PC-9 (cell line): ENCODE measurements at regions not wholly inside any gene's neighbourhood (a gene's known extent, or its start where the extent isn't known, plus 50 kb on each side); places are given as distances from the start of the nearest gene placed in this dataset.

Experiments
- BruUV-seq: library from RNA; stranded (reverse); fragments of 400-500 nt; replicated peaks from 2 replicates; lab custom pipeline; 2021; lab: Mats Ljungman, UMichigan
- CTCF ChIA-PET: fragments of 300-600 bp; sonication (Branson Sonifier 250); formaldehyde crosslinking; loops from one replicate; lab custom pipeline; 2022; ENCODE audit warnings: antibody characterized with exemption; lab: Charles Lee
- POLR2A ChIA-PET: fragments of 300-600 bp; sonication (Branson Sonifier 250); formaldehyde crosslinking; loops from one replicate; lab custom pipeline; 2022; ENCODE audit warnings: antibody characterized with exemption; ENCODE audit not compliant: unreplicated experiment; lab: Charles Lee
- DNase-seq, 2 experiments: peaks; one replicate each; pipeline versions ENCODE4 v3.0.0 to v3.0.0-alpha.2; 2015 to 2022; ENCODE audit warnings: mixed read lengths in 1 of 2
- H2AFZ ChIP-seq: fragments of 200-600 bp; sonication (generic); 2 replicates; pipeline ENCODE4 v1.8.1; 2017; ENCODE audit warnings: antibody characterized with exemption
- H3F3A ChIP-seq: fragments of 200-600 bp; sonication (generic); 2 replicates; pipeline ENCODE4 v1.8.1; 2017; ENCODE audit warnings: antibody characterized with exemption, mild to moderate bottlenecking, low read depth; ENCODE audit not compliant: insufficient read depth
- H3K27ac ChIP-seq: fragments of 200-600 bp; sonication (generic); 2 replicates; pipeline ENCODE4 v1.6.1; 2016; ENCODE audit warnings: mixed run types
- H3K27me3 ChIP-seq: fragments of 200-600 bp; sonication (generic); 2 replicates; pipeline ENCODE4 v1.6.1; 2016; ENCODE audit warnings: low read depth, mixed run types; ENCODE audit not compliant: insufficient read depth
- H3K36me3 ChIP-seq: fragments of 200-600 bp; sonication (generic); 2 replicates; pipeline ENCODE4 v1.6.1; 2016; ENCODE audit warnings: low read depth, mixed run types
- H3K4me1 ChIP-seq: fragments of 200-600 bp; sonication (generic); replicated peaks from 2 replicates; pipeline ENCODE4 v1.6.1; 2016; ENCODE audit warnings: mixed run types; ENCODE audit not compliant: insufficient read depth
- H3K4me2 ChIP-seq: fragments of 200-600 bp; sonication (generic); 2 replicates; pipeline ENCODE4 v1.6.1; 2017; ENCODE audit warnings: mixed run types
- H3K4me3 ChIP-seq: fragments of 200-600 bp; sonication (generic); 2 replicates; pipeline ENCODE4 v1.6.1; 2016; ENCODE audit warnings: mixed run types
- H3K79me2 ChIP-seq: fragments of 200-600 bp; sonication (generic); 2 replicates; pipeline ENCODE4 v1.6.1; 2017; ENCODE audit warnings: low read depth, mixed run types
- H3K9me2 ChIP-seq: fragments of 200-600 bp; sonication (generic); 2 replicates; pipeline ENCODE4 v1.8.1; 2017; ENCODE audit warnings: mild to moderate bottlenecking; ENCODE audit not compliant: insufficient read depth
- H3K9me3 ChIP-seq: fragments of 200-600 bp; sonication (generic); 2 replicates; pipeline ENCODE4 v1.8.1; 2016; ENCODE audit warnings: low read depth; ENCODE audit not compliant: insufficient read depth
- H4K20me1 ChIP-seq: fragments of 200-600 bp; sonication (generic); 2 replicates; pipeline ENCODE4 v1.8.1; 2017; ENCODE audit not compliant: insufficient read depth
- CTCF ChIP-seq: fragments of 200-600 bp; sonication (generic); conservative IDR thresholded peaks from 2 replicates; pipeline ENCODE4 v1.6.1; 2017; ENCODE audit warnings: mixed run types, antibody characterized with exemption, mild to moderate bottlenecking, moderate library complexity
- EZH2 ChIP-seq: fragments of 200-600 bp; sonication (generic); IDR thresholded peaks from 2 replicates; pipeline ENCODE4 v1.8.0; 2017; ENCODE audit warnings: antibody characterized with exemption, low read depth
- intact Hi-C: fragments of 100-400 bp; cut with micrococcal nuclease; formaldehyde crosslinking; loops from one replicate; pipeline ENCODE4 v1.10.0; 2022; ENCODE audit not compliant: unreplicated experiment

GRCh38 chr15:88324741-88325065 is 68.2 kb upstream of the NTRK3 start:
- BruUV-seq: no TSS peak
- intact Hi-C loops: no loop called here
- no peak for TF ChIP-seq EZH2
- no peak for TF ChIP-seq CTCF
- no peaks in the 10 kb centered on the region for H4K20me1 ChIP-seq
- H3K27ac ChIP-seq: no peak overlapping the region
- H3K27me3 ChIP-seq: peaks cover 64% of the 10 kb centered on the region
- no peaks in the 10 kb centered on the region for H3K9me2 ChIP-seq
- POLR2A ChIA-PET: no interaction called here
- H3K36me3 ChIP-seq: no peaks in the 10 kb centered on the region
- no peak overlapping the region for H3K4me2 ChIP-seq
- no peak overlapping the region for H2AFZ ChIP-seq
- no peaks in the 10 kb centered on the region for H3K79me2 ChIP-seq
- no peaks in the 10 kb centered on the region for H3K9me3 ChIP-seq
- DNase-seq: no peak
- H3K4me1 ChIP-seq: no peaks in the 10 kb centered on the region
- H3K4me3 ChIP-seq: no peak overlapping the region
- CTCF ChIA-PET: no interaction called here
- no peaks in the 10 kb centered on the region for H3F3A ChIP-seq

GRCh38 chr15:88323976-88324740 is 67.6 kb upstream of the NTRK3 start:
- no peak overlapping the region for H2AFZ ChIP-seq
- peaks cover 59% of the 10 kb centered on the region for H3K27me3 ChIP-seq
- ChIA-PET POLR2A (no interaction called here), CTCF (no interaction called here)
- BruUV-seq: no TSS peak
- H3K4me1 ChIP-seq: no peaks in the 10 kb centered on the region
- no peak overlapping the region for H3K27ac ChIP-seq
- no peaks in the 10 kb centered on the region for H3K79me2 ChIP-seq
- no peaks in the 10 kb centered on the region for H3K36me3 ChIP-seq
- no peaks in the 10 kb centered on the region for H3K9me3 ChIP-seq
- TF ChIP-seq EZH2 (no peak), CTCF (no peak)
- no peak overlapping the region for H3K4me2 ChIP-seq
- H3F3A ChIP-seq: no peaks in the 10 kb centered on the region
- intact Hi-C loops: no loop called here
- no peak for DNase-seq
- H3K9me2 ChIP-seq: no peaks in the 10 kb centered on the region
- no peak overlapping the region for H3K4me3 ChIP-seq
- H4K20me1 ChIP-seq: no peaks in the 10 kb centered on the region

- Histone ChIP-seq H3K79me2 (no peaks in the 10 kb centered on the region), H3K4me1 (no peaks in the 10 kb centered on the region), H4K20me1 (no peaks in the 10 kb centered on the region), H3K27me3 (peaks cover 54% of the 10 kb centered on the region), H3K9me2 (no peaks in the 10 kb centered on the region), H2AFZ (no peak overlapping the region), H3K36me3 (no peaks in the 10 kb centered on the region), H3K9me3 (no peaks in the 10 kb centered on the region), H3K4me3 (no peak overlapping the region), H3F3A (no peaks in the 10 kb centered on the region), H3K4me2 (no peak overlapping the region), H3K27ac (no peak overlapping the region)
- no peak for DNase-seq
- BruUV-seq: no TSS peak
- ChIA-PET CTCF (no interaction called here), POLR2A (no interaction called here)
- intact Hi-C loops: no loop called here
- no peak for TF ChIP-seq EZH2
- no peak for TF ChIP-seq CTCF
Measured at GRCh38 chr15:88323468-88323867, 66.9 kb upstream of the NTRK3 start.
